Stimulated activated CD8-positive, alpha-beta memory T cell treated with anti-CD3 and anti-CD28 coated beads, Interleukin-15, amount 100 ng/mL, for 4 hours (primary cell): ENCODE measurements at regions not wholly inside any gene's neighbourhood (a gene's known extent, or its start where the extent isn't known, plus 50 kb on each side); places are given as distances from the start of the nearest gene placed in this dataset.

Experiments
- DNase-seq, 2 donors: peaks; one replicate each; pipeline ENCODE4 v3.0.0-alpha.2; 2020; ENCODE audit warnings: low read depth in 2 of 2

- no peak for DNase-seq
Observed at GRCh38 chr6:113089056-113089455, 741.9 kb downstream of the RFPL4B start.

DNA sequence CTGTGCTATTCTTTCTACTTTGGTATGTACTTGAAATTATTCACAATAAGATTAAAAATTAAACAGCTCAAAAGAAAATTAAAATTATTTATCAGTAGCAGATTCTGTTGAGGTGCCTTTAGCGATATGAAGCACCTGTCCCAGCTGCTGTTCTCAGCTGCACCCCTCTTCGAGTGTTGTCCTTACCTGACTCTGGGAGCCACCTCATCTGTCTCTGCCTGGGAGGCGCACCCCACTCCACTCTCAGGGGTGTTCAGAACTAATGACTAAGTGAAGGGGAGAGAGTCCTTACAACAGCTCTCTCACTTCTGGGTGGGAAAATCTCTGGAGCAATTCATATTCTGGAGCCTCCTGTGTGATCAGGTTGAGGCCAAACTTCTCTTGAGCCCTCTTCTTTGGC lies 745.7 kb downstream of the RFPL4B start:
- no peak for DNase-seq

DNA sequence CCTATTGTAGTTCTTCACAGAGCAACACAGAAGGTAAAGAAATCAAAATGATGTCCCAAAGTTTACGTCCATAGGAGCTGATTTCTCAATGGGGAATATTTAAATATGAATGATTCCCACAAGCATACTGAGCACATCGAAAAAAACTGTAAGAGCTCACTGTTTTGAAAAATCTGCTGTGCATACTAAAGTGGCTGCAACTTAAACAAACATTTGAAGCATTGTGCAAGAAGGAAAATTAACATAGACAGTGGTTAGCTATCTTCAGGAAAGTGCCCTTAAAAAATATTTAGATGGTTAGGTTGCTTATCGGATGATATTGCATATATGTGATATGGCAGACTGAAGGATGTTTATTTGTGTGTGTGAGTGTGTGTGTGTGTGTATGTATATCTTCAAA lies 747.6 kb downstream of the RFPL4B start:
- DNase-seq, result no peak

DNA sequence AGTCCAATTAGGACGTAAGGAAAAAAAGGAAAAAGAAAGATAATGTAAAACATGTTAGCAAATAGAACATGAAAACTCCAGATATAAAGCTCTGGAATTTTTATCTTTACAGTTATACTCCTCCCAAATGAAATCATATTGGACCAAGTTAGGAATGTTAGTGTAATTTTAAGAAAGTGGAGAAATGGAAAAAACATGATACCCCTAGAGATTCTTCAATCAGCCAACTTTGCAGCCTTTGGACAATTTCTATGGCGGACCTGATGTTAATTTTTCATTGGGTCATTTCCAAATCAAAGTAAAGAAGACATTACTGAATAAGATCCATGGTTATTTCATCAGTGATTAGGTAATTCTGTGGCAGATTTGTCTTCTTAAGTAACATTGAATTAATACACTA lies 748.7 kb downstream of the RFPL4B start:
- DNase-seq, result no peak

- no peak for DNase-seq
Observed at GRCh38 chr6:113102761-113103160, 754.4 kb upstream of the MARCKS start.

DNA sequence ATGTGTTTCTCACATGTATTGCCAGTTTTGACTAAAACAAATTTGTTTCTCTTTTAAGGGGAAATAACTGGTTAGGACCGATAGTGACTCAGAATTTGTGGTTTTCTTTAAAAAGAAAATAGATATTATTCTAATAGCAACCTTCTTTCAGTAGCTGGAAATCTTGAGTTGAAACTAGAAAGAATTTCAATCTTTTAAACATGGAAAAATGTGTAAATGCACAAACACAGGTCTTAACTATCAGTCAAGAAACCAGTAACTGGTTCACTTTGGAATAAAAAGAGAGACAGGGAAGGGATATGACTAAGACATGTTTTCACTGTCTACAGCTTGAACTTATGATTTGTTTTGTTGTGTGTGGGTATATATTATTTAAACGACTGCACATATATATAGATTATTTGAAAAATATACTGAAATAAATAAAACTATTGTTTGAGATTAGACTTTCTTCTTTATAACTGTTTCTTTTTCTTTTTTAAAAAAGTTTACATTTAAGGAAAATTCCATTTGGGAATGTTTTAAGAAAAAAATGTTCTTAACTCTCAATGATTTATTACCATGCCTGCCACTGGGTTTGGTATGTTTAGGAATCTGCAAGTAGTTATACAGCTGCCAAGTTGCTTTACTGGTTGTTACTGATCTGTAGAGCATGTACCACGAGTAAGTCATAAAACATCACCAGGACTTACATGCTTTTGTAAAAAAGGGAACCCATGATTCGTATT lies 753.3 kb upstream of the MARCKS start:
- no peak for DNase-seq

DNA sequence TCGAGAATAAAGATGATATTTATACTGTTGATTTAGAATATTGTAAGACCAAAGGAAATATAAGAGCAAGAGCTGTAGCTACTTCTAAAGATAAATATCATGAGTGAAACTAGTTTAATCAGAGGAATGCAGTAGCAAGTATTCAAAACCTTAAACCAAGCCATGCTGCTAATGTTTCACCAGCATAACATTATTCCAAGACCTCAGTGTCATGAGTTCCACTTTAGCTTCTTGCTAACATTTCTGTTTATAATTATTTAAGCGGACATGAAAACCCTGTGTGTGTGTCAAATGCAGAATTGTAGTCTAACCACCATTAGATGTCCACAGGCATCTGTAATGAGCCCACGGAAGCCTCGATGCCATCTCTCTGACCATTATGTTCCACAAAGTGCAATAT lies 752.6 kb upstream of the MARCKS start:
- no peak for DNase-seq

GRCh38 chr6:113104951-113105350 lies 752.2 kb upstream of the MARCKS start:
- DNase-seq, result no peak

DNA sequence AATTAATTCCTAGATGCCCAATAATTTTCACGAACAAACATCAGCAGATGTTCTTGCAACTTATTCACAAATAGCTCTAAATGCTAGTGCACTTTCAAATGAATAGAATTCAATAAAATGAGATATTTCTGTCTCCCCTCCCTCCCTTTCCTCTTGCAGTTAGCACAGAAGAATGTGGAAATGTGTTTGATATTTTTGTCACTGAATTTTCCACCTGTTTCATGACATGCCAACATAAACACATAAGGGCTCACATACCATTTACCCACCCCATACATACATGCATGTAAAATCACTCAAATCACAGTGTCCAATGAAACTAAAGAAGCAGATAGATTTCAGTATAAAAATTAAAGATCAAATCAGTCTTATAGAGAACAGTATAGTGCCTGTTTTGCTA lies 746.9 kb upstream of the MARCKS start:
- DNase-seq, result no peak

DNA sequence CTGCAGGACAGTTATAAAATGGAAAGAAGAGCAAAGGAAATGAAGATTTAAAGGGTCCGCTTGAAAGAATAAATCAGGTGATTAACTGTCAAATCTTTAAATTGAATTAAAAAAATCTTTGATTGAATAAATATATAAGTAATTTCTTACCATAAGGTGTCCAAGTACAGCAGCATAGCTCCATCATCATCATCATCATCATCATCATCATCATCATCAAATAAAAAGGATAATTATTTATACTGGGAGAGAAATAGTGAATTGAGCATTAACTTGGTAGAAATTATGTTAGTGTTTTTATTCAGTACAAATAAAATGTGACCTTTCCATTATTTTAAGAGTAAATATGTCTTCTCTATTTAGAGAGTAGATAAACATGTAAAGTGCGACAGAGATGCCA lies 745.6 kb upstream of the MARCKS start:
- DNase-seq, result no peak

GRCh38 chr6:113112086-113112485 lies 745.1 kb upstream of the MARCKS start:
- DNase-seq, result no peak

DNA sequence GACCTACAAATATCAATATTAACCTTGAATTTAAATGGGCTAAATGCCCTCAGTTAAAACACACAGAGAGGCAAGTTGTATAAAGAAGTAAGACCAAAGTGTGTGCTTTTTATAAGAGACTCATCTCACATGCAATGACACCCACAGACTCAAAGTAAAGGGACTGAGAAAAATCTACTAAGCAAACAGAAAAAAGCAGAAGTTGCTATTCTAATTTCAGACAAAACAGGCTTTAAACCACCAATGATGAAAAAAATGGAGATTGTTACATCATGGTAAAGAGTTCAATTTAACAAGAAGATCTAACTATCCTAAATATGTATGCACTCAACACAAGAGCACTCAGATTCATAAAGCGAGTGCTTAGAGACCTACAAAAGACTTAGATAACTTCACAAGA lies 741.9 kb upstream of the MARCKS start:
- no peak for DNase-seq

GRCh38 chr6:113120224-113120581 lies 736.9 kb upstream of the MARCKS start:
- DNase-seq, result no peak

- DNase-seq, result no peak
Observed at GRCh38 chr6:113120582-113121285, 736.4 kb upstream of the MARCKS start.

GRCh38 chr6:113121571-113121970 lies 735.6 kb upstream of the MARCKS start:
- no peak for DNase-seq

DNA sequence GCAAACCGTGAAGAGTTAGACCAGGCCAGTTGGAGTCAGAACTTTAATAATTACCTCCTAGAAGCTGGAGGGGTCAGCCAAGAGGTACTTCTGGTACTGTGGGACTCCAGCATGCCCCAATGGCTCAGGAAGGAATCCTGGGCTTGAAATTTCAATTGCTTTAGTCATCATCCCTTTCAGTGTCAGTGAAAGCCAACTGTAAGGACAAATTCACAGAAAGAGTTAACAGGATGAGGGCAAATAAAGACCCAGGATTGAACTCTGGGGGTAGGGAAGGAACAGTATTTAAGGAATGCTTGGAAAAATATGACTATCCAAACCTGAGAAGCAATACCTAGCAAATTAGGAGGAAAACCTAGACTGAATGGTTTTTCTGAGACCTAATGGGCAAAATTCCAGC lies 735.1 kb upstream of the MARCKS start:
- no peak for DNase-seq

GRCh38 chr6:113125626-113126025 lies 731.5 kb upstream of the MARCKS start:
- DNase-seq, result no peak

GRCh38 chr6:113127786-113128419 lies 729.2 kb upstream of the MARCKS start:
- DNase-seq, result no peak

DNA sequence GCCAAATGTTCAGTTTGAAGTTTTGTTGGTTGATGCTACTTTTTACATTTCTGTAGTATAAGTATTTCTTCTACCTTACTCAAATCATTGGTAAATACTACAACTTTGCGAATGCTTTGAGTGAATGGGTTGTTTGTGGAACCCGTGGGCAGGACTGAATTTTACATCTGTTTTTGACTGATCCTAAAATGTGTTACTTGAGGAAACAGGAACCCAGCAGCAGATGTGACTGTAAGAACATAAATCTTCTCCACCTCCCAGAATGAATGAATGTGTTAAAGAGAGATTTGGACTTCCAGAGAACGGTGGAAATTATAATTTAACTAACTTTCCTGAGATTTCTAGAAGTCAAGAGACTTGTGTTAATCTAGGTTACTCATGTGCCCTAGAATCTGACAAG lies 728.5 kb upstream of the MARCKS start:
- no peak for DNase-seq

DNA sequence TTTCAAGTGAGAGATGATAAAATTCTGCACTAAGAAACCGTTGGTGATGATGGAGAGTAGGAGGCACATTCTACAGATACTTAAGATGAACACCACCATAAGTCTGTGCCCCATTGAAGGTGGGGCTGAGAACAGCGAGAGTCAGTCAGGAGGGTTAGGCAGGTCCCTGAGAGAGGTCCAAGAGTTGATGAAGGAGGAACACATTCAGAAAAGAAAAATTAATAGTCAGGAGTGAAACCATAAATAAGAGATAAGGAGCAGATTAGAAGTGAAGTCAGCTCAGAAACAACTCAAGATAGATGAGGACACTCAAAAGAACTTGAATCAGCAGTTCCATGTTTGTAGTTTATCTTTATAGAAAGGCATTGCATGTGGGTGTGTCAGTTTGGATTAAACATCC lies 727.2 kb upstream of the MARCKS start:
- no peak for DNase-seq

DNA sequence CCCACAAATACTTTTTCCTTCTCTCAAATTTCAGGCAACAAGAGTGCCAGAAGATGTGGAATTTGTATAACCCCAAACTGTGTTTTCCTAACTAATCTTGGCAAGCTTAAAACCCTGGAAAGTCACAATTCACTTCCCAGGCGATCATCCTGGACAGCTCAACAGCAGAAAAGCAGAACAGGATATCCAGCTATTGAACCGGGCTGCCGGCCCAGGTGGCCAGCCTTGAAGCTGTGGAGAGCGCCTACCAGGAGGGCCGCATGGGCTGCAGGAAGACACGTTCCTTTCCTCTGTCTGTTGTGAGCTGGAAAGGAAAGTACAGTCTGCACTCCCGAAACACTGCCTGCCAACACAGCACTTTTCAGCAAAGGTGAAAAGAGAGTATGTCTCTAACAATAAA lies 719.7 kb upstream of the MARCKS start:
- no peak for DNase-seq

- DNase-seq, result no peak
Observed at GRCh38 chr6:113140721-113141120, 716.4 kb upstream of the MARCKS start.

- no peak for DNase-seq
Observed at GRCh38 chr6:113141901-113142300, 715.2 kb upstream of the MARCKS start.
